IMR-90 (cell line): ENCODE measurements at regions not wholly inside any gene's neighbourhood (a gene's known extent, or its start where the extent isn't known, plus 50 kb on each side); places are given as distances from the start of the nearest gene placed in this dataset.
"Not testable (repeated sequence)": the region's sequence is repeated elsewhere in the genome, so short reads cannot be mapped to it uniquely, and the experiment has no call there.

Experiments
- ATAC-seq: fragments of 200-7000 bp; cut with Tn5 transposase; 2 replicates; pipeline ENCODE4 v1.9.1; 2020; ENCODE audit warnings: low read depth, mild to moderate bottlenecking, moderate library complexity
- BruUV-seq: library from RNA; stranded (reverse); fragments of 400-500 nt; replicated peaks from 2 replicates; lab custom pipeline; 2021; lab: Mats Ljungman, UMichigan
- CTCF ChIA-PET: fragments of 300-600 bp; formaldehyde crosslinking; extraction: SDS; loops from one replicate; lab custom pipeline; 2021; ENCODE audit warnings: antibody characterized with exemption; lab: Yijun Ruan, JAX
- POLR2A ChIA-PET: fragments of 300-600 bp; sonication (Branson Sonifier 250); formaldehyde crosslinking; loops from one replicate; lab custom pipeline; 2022; ENCODE audit warnings: antibody characterized with exemption; ENCODE audit not compliant: unreplicated experiment; lab: Charles Lee
- DNase-seq: peaks from one replicate; pipeline ENCODE4 v3.0.0; 2013
- H2AFZ ChIP-seq: replicated peaks from 2 replicates; pipeline ENCODE3; 2013; ENCODE audit warnings: low read length, mild to moderate bottlenecking; ENCODE audit not compliant: poor library complexity
- H2AK5ac ChIP-seq: 2 replicates; pipeline ENCODE4 v1.6.1; 2013; ENCODE audit warnings: low read depth, low read length, inconsistent platforms
- H2AK9ac ChIP-seq: replicated peaks from 2 replicates; pipeline ENCODE3; 2013; ENCODE audit warnings: mild to moderate bottlenecking, low read depth, low read length, moderate library complexity; ENCODE audit not compliant: poor library complexity
- H2BK120ac ChIP-seq: 2 replicates; pipeline ENCODE4 v1.6.1; 2013; ENCODE audit warnings: low read depth, low read length, inconsistent platforms
- H2BK15ac ChIP-seq: 3 replicates; pipeline ENCODE4 v1.6.1; 2013; ENCODE audit warnings: low read depth, low read length, inconsistent platforms
- H2BK20ac ChIP-seq: 2 replicates; pipeline ENCODE4 v1.6.1; 2013; ENCODE audit warnings: low read depth, mild to moderate bottlenecking, inconsistent platforms, low read length, moderate library complexity
- H2BK5ac ChIP-seq: 2 replicates; pipeline ENCODE4 v1.6.1; 2013; ENCODE audit warnings: mild to moderate bottlenecking, low read depth, low read length, inconsistent platforms; ENCODE audit not compliant: poor library complexity, severe bottlenecking
- H3K14ac ChIP-seq: replicated peaks from 2 replicates; pipeline ENCODE4 v1.6.1; 2013; ENCODE audit warnings: low read depth, low read length, inconsistent platforms
- H3K18ac ChIP-seq: 2 replicates; pipeline ENCODE4 v1.6.1; 2013; ENCODE audit warnings: low read depth, low read length, control low read depth
- H3K23ac ChIP-seq: 2 replicates; pipeline ENCODE4 v1.6.1; 2013; ENCODE audit warnings: low read depth, low read length, inconsistent platforms
- H3K27ac ChIP-seq: 2 replicates; pipeline ENCODE4 v1.5.1; 2013; ENCODE audit warnings: mild to moderate bottlenecking, control low read depth, low read length; ENCODE audit not compliant: insufficient read depth
- H3K27me3 ChIP-seq: 2 replicates; pipeline ENCODE4 v1.6.1; 2013; ENCODE audit warnings: low read length; ENCODE audit not compliant: control insufficient read depth, insufficient read depth
- H3K36me3 ChIP-seq: 2 replicates; pipeline ENCODE4 v1.6.1; 2013; ENCODE audit warnings: low read length, mixed read lengths; ENCODE audit not compliant: control insufficient read depth, insufficient read depth
- H3K4ac ChIP-seq: 2 replicates; pipeline ENCODE4 v1.6.1; 2013; ENCODE audit warnings: low read depth, low read length, inconsistent platforms
- H3K4me1 ChIP-seq: 2 replicates; pipeline ENCODE4 v1.6.1; 2013; ENCODE audit warnings: low read length, mixed read lengths; ENCODE audit not compliant: control insufficient read depth, insufficient read depth
- H3K4me2 ChIP-seq: 2 replicates; pipeline ENCODE4 v1.6.1; 2013; ENCODE audit warnings: low read depth, mild to moderate bottlenecking, control low read depth, low read length, moderate library complexity
- H3K4me3 ChIP-seq: 2 replicates; pipeline ENCODE4 v1.5.1; 2013; ENCODE audit warnings: low read depth, mild to moderate bottlenecking, control low read depth, low read length, moderate library complexity; ENCODE audit not compliant: insufficient read depth
- H3K56ac ChIP-seq: 2 replicates; pipeline ENCODE4 v1.6.1; 2013; ENCODE audit warnings: low read length, inconsistent platforms; ENCODE audit not compliant: insufficient read depth; ENCODE audit errors: extremely low read depth
- H3K79me1 ChIP-seq, 2 experiments: 2 replicates each; pipeline ENCODE4 v1.6.1; 2013; ENCODE audit warnings: low read length in 2 of 2, inconsistent platforms in 1 of 2, low read depth in 1 of 2
- H3K9ac ChIP-seq: 2 replicates; pipeline ENCODE4 v1.6.1; 2013; ENCODE audit warnings: low read depth, low read length, control low read depth
- H3K9me1 ChIP-seq: 2 replicates; pipeline ENCODE4 v1.6.1; 2013; ENCODE audit warnings: low read length, inconsistent platforms; ENCODE audit not compliant: insufficient read depth
- H3K9me3 ChIP-seq: 2 replicates; pipeline ENCODE4 v1.6.1; 2013; ENCODE audit warnings: low read length; ENCODE audit not compliant: control insufficient read depth, insufficient read depth
- H4K20me1 ChIP-seq: 2 replicates; pipeline ENCODE4 v1.6.1; 2013; ENCODE audit warnings: low read length, inconsistent platforms; ENCODE audit not compliant: insufficient read depth
- H4K5ac ChIP-seq: 2 replicates; pipeline ENCODE4 v1.6.1; 2013; ENCODE audit warnings: mild to moderate bottlenecking, low read depth, low read length, control low read depth
- H4K8ac ChIP-seq, 2 experiments: 2 replicates each; pipeline ENCODE4 v1.6.1; 2013; ENCODE audit warnings: low read depth in 2 of 2, low read length in 2 of 2, control low read depth in 1 of 2, inconsistent platforms in 1 of 2
- H4K91ac ChIP-seq: 2 replicates; pipeline ENCODE4 v1.6.1; 2013; ENCODE audit warnings: low read depth, low read length, inconsistent platforms; ENCODE audit not compliant: insufficient read depth
- BHLHE40 ChIP-seq: fragments of 150-350 bp; IDR thresholded peaks from 2 replicates; pipeline ENCODE4 v1.6.1; 2016; ENCODE audit warnings: mild to moderate bottlenecking, low read depth, low read length
- CEBPB ChIP-seq: IDR thresholded peaks from 2 replicates; pipeline ENCODE4 v1.6.1; 2012; ENCODE audit warnings: low read depth, low read length, improper control_type of control experiment
- NFE2L2 ChIP-seq: fragments of 150-350 bp; IDR thresholded peaks from 2 replicates; pipeline ENCODE4 v1.6.1; 2016; ENCODE audit warnings: low read depth, mild to moderate bottlenecking, low read length
- POLR2A ChIP-seq: IDR thresholded peaks from 2 replicates; pipeline ENCODE4 v1.6.1; 2012; ENCODE audit warnings: mild to moderate bottlenecking, low read depth, low read length
- WGBS, 2 experiments: methylation state at CpG; one replicate each; pipeline versions ENCODE4 v1.1.5 to v1.1.7; 2013; ENCODE audit warnings: missing lambda C conversion rate in 2 of 2; ENCODE audit not compliant: insufficient read length in 1 of 2; ENCODE audit errors: extremely low coverage in 2 of 2; 5-methylcytosine and 5-hydroxymethylcytosine counted together
- dilution Hi-C: fragments of 300-500 bp; cut with HindIII; formaldehyde crosslinking; loops from one replicate; pipeline ENCODE4 v1.14.3; 2018; ENCODE audit warnings: low sequenced_read_pairs; ENCODE audit not compliant: unreplicated experiment
- in situ Hi-C: fragments of 300-500 bp; cut with MboI; formaldehyde crosslinking; loops from 3 replicates; pipeline ENCODE4 v1.14.3; 2019; ENCODE audit warnings: low sequenced_read_pairs, inconsistent platforms, mixed read lengths
- intact Hi-C: fragments of 100-400 bp; cut with micrococcal nuclease; formaldehyde crosslinking; loops from 2 replicates; pipeline ENCODE4 v1.10.0; 2022
- TF ChIP-seq, protein P1 (sequence below): fragments of 150-350 bp; IDR thresholded peaks from 2 replicates; pipeline ENCODE4 v1.6.1; 2016; ENCODE audit warnings: low read depth, mild to moderate bottlenecking, low read length, moderate library complexity, borderline replicate concordance

- H3K36me3 ChIP-seq: no peaks in the 10 kb centered on the region
- no peak overlapping the region for H2BK5ac ChIP-seq
- H2BK120ac ChIP-seq: no peak overlapping the region
- H3K27me3 ChIP-seq: no peaks in the 10 kb centered on the region
- H3K9me1 ChIP-seq: no peaks in the 10 kb centered on the region
- DNase-seq (no peak), ATAC-seq (no peak)
- H4K91ac ChIP-seq: no peak overlapping the region
- no peak overlapping the region for H3K4ac ChIP-seq
- no peak overlapping the region for H4K8ac ChIP-seq
- H3K18ac ChIP-seq: no peak overlapping the region
- no CpG with 5 or more reads among the region's 3 CpGs for WGBS, 2 experiments
- no peak overlapping the region for H2AK5ac ChIP-seq
- H3K9ac ChIP-seq: no peak overlapping the region
- intact Hi-C loops: no loop called here
- H3K4me1 ChIP-seq: no peaks in the 10 kb centered on the region
- no peaks in the 10 kb centered on the region for H3K79me1 ChIP-seq
- TF ChIP-seq POLR2A: no peak
- no peak for TF ChIP-seq CEBPB
- TF ChIP-seq NFE2L2: no peak
- TF ChIP-seq, protein P1, sequence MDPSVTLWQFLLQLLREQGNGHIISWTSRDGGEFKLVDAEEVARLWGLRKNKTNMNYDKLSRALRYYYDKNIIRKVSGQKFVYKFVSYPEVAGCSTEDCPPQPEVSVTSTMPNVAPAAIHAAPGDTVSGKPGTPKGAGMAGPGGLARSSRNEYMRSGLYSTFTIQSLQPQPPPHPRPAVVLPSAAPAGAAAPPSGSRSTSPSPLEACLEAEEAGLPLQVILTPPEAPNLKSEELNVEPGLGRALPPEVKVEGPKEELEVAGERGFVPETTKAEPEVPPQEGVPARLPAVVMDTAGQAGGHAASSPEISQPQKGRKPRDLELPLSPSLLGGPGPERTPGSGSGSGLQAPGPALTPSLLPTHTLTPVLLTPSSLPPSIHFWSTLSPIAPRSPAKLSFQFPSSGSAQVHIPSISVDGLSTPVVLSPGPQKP: no peak
- no peak for TF ChIP-seq BHLHE40
- BruUV-seq: no TSS peak
- dilution Hi-C loops: no loop called here
- H3K14ac ChIP-seq: no peak overlapping the region
- no peak overlapping the region for H2BK15ac ChIP-seq
- no peaks in the 10 kb centered on the region for H4K20me1 ChIP-seq
- H3K9me3 ChIP-seq: peaks cover 8% of the 10 kb centered on the region; the same call in 1 of the 2 replicates
- H3K4me3 ChIP-seq: no peak overlapping the region
- ChIA-PET POLR2A (no interaction called here), CTCF (no interaction called here)
- no peak overlapping the region for H2AK9ac ChIP-seq
- H3K27ac ChIP-seq: no peak overlapping the region
- in situ Hi-C loops: no loop called here
- no peak overlapping the region for H3K4me2 ChIP-seq
- no peak overlapping the region for H4K5ac ChIP-seq
- no peak overlapping the region for H2BK20ac ChIP-seq
- no peak overlapping the region for H3K23ac ChIP-seq
- no peak overlapping the region for H3K56ac ChIP-seq
- no peak overlapping the region for H2AFZ ChIP-seq
These were observed 660.8 kb downstream of the TMEM121 start for GRCh38 chr14:106187216-106187615.

DNA sequence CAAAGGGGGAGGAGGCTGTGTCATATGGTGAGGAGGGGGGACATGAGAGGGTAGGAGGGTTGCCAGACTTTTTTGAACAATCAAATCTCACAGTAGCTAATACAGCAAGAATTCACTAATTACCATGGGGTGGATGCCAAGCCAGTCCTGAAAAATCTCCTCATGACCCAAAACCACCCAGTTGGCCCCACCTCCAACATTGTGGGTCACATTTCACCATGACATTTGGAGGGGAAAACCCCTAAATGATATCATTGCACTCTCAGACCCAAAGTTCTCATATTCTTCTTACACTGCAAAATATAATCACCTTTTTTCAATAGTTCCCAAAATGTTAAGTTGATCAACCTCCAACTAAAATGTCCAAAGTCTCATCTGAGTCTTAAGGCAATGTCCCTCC is 666.3 kb downstream of the TMEM121 start:
- H3K4me3 ChIP-seq, ATAC-seq, BruUV-seq, H3K4me2 ChIP-seq, H2BK15ac ChIP-seq, H3K18ac ChIP-seq, H4K20me1 ChIP-seq, POLR2A ChIA-PET, H2BK20ac ChIP-seq, CTCF ChIA-PET, in situ Hi-C loops, H2AK5ac ChIP-seq, H4K5ac ChIP-seq, H3K9me1 ChIP-seq, H3K79me1 ChIP-seq, H3K9me3 ChIP-seq, H3K23ac ChIP-seq, H4K91ac ChIP-seq, H3K14ac ChIP-seq, H2AK9ac ChIP-seq, dilution Hi-C loops, H2BK120ac ChIP-seq, H3K4ac ChIP-seq, H3K4me1 ChIP-seq, H3K27me3 ChIP-seq, H3K56ac ChIP-seq, H2AFZ ChIP-seq, DNase-seq, H3K27ac ChIP-seq, H4K8ac ChIP-seq, H3K9ac ChIP-seq, intact Hi-C loops, H2BK5ac ChIP-seq, H3K36me3 ChIP-seq: not testable (repeated sequence)
